Brain microvascular endothelial cell (primary cell): ENCODE measurements at regions not wholly inside any gene's neighbourhood (a gene's known extent, or its start where the extent isn't known, plus 50 kb on each side); places are given as distances from the start of the nearest gene placed in this dataset.

ENCODE experiments used
- DNase-seq: peaks from one replicate; pipeline ENCODE4 v3.0.0-alpha.2; 2020
- H3K27ac ChIP-seq: fragments of 250-450 bp; sonication (Bioruptor Pico); 2 replicates; pipeline ENCODE4 v1.5.1; 2020; ENCODE audit warnings: mild to moderate bottlenecking, moderate library complexity
- H3K27me3 ChIP-seq: fragments of 250-450 bp; sonication (Bioruptor Pico); replicated peaks from 2 replicates; pipeline ENCODE4 v1.5.1; 2020; ENCODE audit warnings: mild to moderate bottlenecking
- H3K36me3 ChIP-seq: fragments of 250-450 bp; sonication (Bioruptor Pico); replicated peaks from 2 replicates; pipeline ENCODE4 v1.5.1; 2020; ENCODE audit warnings: mild to moderate bottlenecking
- H3K4me3 ChIP-seq: 2 replicates; pipeline ENCODE4 v1.5.1; 2011; ENCODE audit warnings: low read depth, mild to moderate bottlenecking, control low read depth, low read length, moderate library complexity
- CTCF ChIP-seq: IDR thresholded peaks from 2 replicates; pipeline ENCODE4 v1.5.1; 2011; ENCODE audit warnings: low read depth, mild to moderate bottlenecking, moderate library complexity, low read length, control low read depth, inconsistent platforms; ENCODE audit errors: missing control alignments
- in situ Hi-C: cut with HindIII; loops from 2 replicates; pipeline ENCODE4 v1.10.0; 2017; ENCODE audit warnings: low sequenced_read_pairs, low pct_ligation_motif_present

- DNase-seq, result no peak
- Histone ChIP-seq H3K27ac (no peak overlapping the region), H3K4me3 (no peak overlapping the region), H3K36me3 (no peaks in the 10 kb centered on the region), H3K27me3 (no peaks in the 10 kb centered on the region)
- in situ Hi-C loops, result no loop called here
- TF ChIP-seq CTCF, result no peak
These were observed 654.1 kb downstream of the INHBA start for GRCh38 chr7:41048771-41049170.

- no peaks in the 10 kb centered on the region for H3K36me3 ChIP-seq
- no peak for TF ChIP-seq CTCF
- in situ Hi-C loops, result no loop called here
- H3K4me3 ChIP-seq, result no peak overlapping the region
- no peaks in the 10 kb centered on the region for H3K27me3 ChIP-seq
- peak; percentile 66 for DNase-seq
- H3K27ac ChIP-seq, result peak overlapping the region; percentile 17
These were observed 655.1 kb downstream of the INHBA start for GRCh38 chr7:41047789-41048191.

GRCh38 chr7:41047211-41047610, 655.7 kb downstream of the INHBA start:
- Histone ChIP-seq H3K27ac (peak overlapping the region; percentile 17), H3K4me3 (no peak overlapping the region), H3K36me3 (no peaks in the 10 kb centered on the region), H3K27me3 (no peaks in the 10 kb centered on the region)
- no peak for TF ChIP-seq CTCF
- DNase-seq, result no peak
- in situ Hi-C loops, result no loop called here

GRCh38 chr7:41046776-41047175, 656.1 kb downstream of the INHBA start:
- peak overlapping the region; percentile 54 for H3K27ac ChIP-seq
- in situ Hi-C loops, result no loop called here
- H3K27me3 ChIP-seq, result no peaks in the 10 kb centered on the region
- no peak for TF ChIP-seq CTCF
- DNase-seq, result no peak
- H3K36me3 ChIP-seq, result no peaks in the 10 kb centered on the region
- no peak overlapping the region for H3K4me3 ChIP-seq

- DNase-seq, result peak; percentile 70
- in situ Hi-C loops, result no loop called here
These were observed 656.6 kb downstream of the INHBA start for GRCh38 chr7:41046221-41046761.

More at GRCh38 chr7:41046221-41046761, 656.6 kb downstream of the INHBA start:
- Histone ChIP-seq H3K27me3 (no peaks in the 10 kb centered on the region), H3K36me3 (no peaks in the 10 kb centered on the region), H3K27ac (peak overlapping the region; percentile 54), H3K4me3 (no peak overlapping the region)
- TF ChIP-seq CTCF, result no peak
